Gastrocnemius medialis (tissue), 4 donors: ENCODE measurements at regions not wholly inside any gene's neighbourhood (a gene's known extent, or its start where the extent isn't known, plus 50 kb on each side); places are given as distances from the start of the nearest gene placed in this dataset.

Source experiments
- ATAC-seq, 2 donors: fragments of 150-250 bp; one replicate each; pipeline ENCODE4 v1.9.1; 2016
- DNase-seq, 2 donors: peaks; one replicate each; pipeline ENCODE4 v3.0.0-alpha.2; 2019
- H3K27ac ChIP-seq, 4 donors: fragments of 200-600 bp; sonication (generic); 1 replicate in 1 of 4; 2 replicates in 3 of 4; pipeline ENCODE4 v1.5.1; 2016 to 2018; ENCODE audit warnings: mild to moderate bottlenecking in 2 of 4, moderate library complexity in 1 of 4
- H3K27me3 ChIP-seq, 3 donors: fragments of 200-600 bp; sonication (generic) in 2 of 3; 1 replicate in 1 of 3; 2 replicates in 2 of 3; pipeline versions ENCODE4 v1.5.1 to v1.6.0; 2016 to 2019; ENCODE audit warnings: mild to moderate bottlenecking in 1 of 3, moderate library complexity in 1 of 3
- H3K36me3 ChIP-seq, 2 donors: fragments of 200-600 bp; sonication (generic) in 1 of 2; one replicate each; pipeline ENCODE4 v1.5.1; 2017 to 2018
- H3K4me1 ChIP-seq, 2 donors: fragments of 200-600 bp; sonication (generic) in 1 of 2; one replicate each; pipeline ENCODE4 v1.5.1; 2016 to 2017; ENCODE audit warnings: mild to moderate bottlenecking in 2 of 2
- H3K4me3 ChIP-seq, 4 donors: fragments of 200-600 bp; sonication (generic) in 3 of 4; 1 replicate in 1 of 4; 2 replicates in 3 of 4; pipeline ENCODE4 v1.5.1; 2016 to 2019; ENCODE audit warnings: mild to moderate bottlenecking in 2 of 4
- H3K9me3 ChIP-seq, 3 donors: fragments of 200-600 bp; sonication (generic) in 2 of 3; 1 replicate in 1 of 3; 2 replicates in 2 of 3; pipeline ENCODE4 v1.5.1; 2016 to 2019
- POLR2A ChIP-seq, 2 donors: fragments of 450-650 bp; IDR thresholded peaks; one replicate each; pipeline ENCODE4 v1.6.1; 2017; ENCODE audit warnings: antibody characterized with exemption in 2 of 2, mild to moderate bottlenecking in 2 of 2, moderate library complexity in 2 of 2
- in situ Hi-C, 4 donors: fragments of 200-750 bp; cut with MboI; loops; one replicate each; pipeline versions ENCODE4 v1.15.0 to v1.8.0; 2017; ENCODE audit warnings: low sequenced_read_pairs in 4 of 4
- intact Hi-C: fragments of 100-400 bp; cut with DNase I; formaldehyde crosslinking; loops from one replicate; pipeline ENCODE4 v1.15.1; 2023; ENCODE audit warnings: low total_unique reads
- TF ChIP-seq, protein P1 (sequence below), 5 experiments: fragments of 450-650 bp in 3 of 5; fragments of 200-600 bp in 2 of 5; sonication (generic) in 2 of 5; IDR thresholded peaks in 4 of 5; conservative IDR thresholded peaks in 1 of 5; 1 replicate in 4 of 5; 2 replicates in 1 of 5; pipeline ENCODE4 v1.5.1; 2016 to 2019; ENCODE audit warnings: antibody characterized with exemption in 5 of 5, mild to moderate bottlenecking in 3 of 5, moderate library complexity in 3 of 5

DNA sequence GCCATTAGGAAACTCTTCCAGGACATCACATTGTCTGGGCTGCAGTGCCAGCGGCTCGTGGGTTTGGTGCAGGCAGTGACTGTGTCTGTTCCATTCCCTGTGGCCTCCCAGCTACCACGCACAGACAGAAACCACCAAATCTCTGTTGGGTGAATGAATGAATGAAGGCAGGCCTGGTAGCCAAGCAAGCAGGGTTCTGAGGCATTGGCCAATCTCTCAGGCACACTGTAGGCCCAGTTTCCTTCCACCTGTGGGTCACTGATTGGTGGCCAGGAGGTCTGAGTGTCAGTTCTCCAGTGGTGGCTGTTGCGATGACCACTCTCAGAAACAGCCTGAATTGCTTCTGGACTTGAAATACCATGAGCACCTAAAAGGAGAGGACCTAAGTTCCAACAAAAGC, 59.4 kb upstream of the CTBP2 start:
- no peak for DNase-seq
- Histone ChIP-seq H3K4me1 (no peaks in the 10 kb centered on the region), H3K36me3 (no peaks in the 10 kb centered on the region), H3K9me3 (no peaks in the 10 kb centered on the region), H3K27me3 (no peaks in the 10 kb centered on the region), H3K4me3 (no peak overlapping the region), H3K27ac (no peak overlapping the region)
- in situ Hi-C loops (no loop called here), intact Hi-C loops (no loop called here)
- ATAC-seq = no peak
- TF ChIP-seq, protein P1, sequence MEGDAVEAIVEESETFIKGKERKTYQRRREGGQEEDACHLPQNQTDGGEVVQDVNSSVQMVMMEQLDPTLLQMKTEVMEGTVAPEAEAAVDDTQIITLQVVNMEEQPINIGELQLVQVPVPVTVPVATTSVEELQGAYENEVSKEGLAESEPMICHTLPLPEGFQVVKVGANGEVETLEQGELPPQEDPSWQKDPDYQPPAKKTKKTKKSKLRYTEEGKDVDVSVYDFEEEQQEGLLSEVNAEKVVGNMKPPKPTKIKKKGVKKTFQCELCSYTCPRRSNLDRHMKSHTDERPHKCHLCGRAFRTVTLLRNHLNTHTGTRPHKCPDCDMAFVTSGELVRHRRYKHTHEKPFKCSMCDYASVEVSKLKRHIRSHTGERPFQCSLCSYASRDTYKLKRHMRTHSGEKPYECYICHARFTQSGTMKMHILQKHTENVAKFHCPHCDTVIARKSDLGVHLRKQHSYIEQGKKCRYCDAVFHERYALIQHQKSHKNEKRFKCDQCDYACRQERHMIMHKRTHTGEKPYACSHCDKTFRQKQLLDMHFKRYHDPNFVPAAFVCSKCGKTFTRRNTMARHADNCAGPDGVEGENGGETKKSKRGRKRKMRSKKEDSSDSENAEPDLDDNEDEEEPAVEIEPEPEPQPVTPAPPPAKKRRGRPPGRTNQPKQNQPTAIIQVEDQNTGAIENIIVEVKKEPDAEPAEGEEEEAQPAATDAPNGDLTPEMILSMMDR (IDR thresholded peaks at IDR 0.05 in 4 of 5, conservative IDR thresholded peaks at IDR 0.05 in 1 of 5) = no peak
- no peak for TF ChIP-seq POLR2A (IDR thresholded peaks at IDR 0.05)

DNA sequence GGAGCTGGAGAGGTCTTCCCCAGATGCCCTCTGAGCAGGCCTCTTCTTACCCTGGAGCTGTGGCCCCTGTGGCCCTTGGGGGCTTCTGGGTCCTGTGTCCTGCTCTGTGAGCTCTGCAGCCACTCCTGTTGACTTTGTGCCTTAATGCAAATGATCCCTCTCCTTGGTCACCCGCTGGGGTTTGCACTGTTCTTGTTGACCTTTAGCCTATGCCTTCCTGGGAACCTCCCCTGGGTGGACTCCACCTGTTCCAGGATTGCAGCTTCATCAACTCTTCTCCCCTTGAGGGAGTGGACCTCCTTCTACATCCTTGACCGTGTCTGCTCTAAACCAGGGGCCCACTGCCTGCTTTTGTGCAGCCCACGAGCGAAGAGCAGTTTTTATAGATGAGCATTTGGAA, 58.6 kb upstream of the CTBP2 start:
- ATAC-seq (no peak), DNase-seq (no peak)
- Histone ChIP-seq H3K27me3 (no peaks in the 10 kb centered on the region), H3K4me3 (no peak overlapping the region), H3K27ac (no peak overlapping the region), H3K9me3 (no peaks in the 10 kb centered on the region), H3K36me3 (no peaks in the 10 kb centered on the region), H3K4me1 (no peaks in the 10 kb centered on the region)
- TF ChIP-seq POLR2A (IDR thresholded peaks at IDR 0.05) = no peak
- TF ChIP-seq, protein P1 (IDR thresholded peaks at IDR 0.05 in 4 of 5, conservative IDR thresholded peaks at IDR 0.05 in 1 of 5) = no peak
- intact Hi-C loops (no loop called here), in situ Hi-C loops (no loop called here)

DNA sequence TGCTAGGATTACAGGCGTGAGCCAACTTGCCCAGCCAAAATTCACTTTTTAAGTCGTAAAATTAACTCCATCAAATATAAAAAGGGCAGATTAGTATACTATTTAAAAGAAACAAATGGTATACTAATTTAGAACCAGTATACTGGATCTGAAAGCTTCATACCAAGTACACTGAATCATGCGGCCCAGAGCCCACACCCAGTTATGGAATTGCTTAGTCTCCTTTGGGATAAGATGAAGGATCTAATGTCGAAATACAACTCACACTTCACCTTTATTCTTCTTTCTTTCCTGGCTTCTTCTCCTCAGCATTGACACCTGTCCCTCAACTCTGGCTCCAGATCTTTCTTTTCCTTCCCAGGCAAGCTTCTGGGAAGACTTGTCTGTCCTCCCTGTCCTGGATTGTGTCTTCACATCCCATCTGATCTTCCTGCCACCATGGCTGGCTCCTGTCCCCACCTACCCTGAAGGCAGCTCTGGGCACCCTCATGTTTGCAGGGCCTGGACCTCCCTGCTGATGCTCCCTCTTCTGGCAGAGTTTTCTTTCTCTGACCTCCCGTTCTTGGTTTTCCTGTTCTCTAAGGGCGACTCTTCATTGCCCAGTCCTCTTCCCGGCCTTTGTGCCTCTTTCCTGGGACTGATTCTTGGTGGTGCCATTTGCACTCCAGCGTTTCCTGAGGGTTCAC, 57.8 kb upstream of the CTBP2 start:
- Histone ChIP-seq H3K36me3 (no peaks in the 10 kb centered on the region), H3K27ac (no peak overlapping the region), H3K4me3 (no peak overlapping the region), H3K4me1 (no peaks in the 10 kb centered on the region), H3K9me3 (no peaks in the 10 kb centered on the region), H3K27me3 (no peaks in the 10 kb centered on the region)
- ATAC-seq (no peak), DNase-seq (no peak)
- TF ChIP-seq, protein P1 (IDR thresholded peaks at IDR 0.05 in 4 of 5, conservative IDR thresholded peaks at IDR 0.05 in 1 of 5) = no peak
- TF ChIP-seq POLR2A (IDR thresholded peaks at IDR 0.05) = no peak
- intact Hi-C loops (no loop called here), in situ Hi-C loops (no loop called here)

DNA sequence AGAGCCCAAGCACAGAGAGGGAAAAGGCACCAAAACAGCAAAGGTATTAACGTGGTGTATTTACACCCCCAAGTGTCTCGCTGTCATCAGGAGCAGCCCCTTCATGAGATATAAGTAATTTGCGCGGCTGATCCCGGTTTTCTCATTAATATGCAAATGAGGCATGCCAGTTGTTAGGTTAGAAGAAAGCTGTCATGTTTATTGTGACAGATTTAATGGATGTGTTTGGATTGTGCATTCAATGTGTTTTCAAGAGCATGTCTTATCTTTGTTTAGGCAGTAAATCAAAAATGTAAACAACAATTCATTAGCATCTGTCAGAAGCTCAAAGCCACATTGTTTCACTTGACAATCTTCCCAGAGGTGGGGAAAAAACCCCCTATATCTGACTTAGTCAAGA, 56.5 kb upstream of the CTBP2 start:
- Histone ChIP-seq H3K27ac (no peak overlapping the region), H3K9me3 (no peaks in the 10 kb centered on the region), H3K27me3 (no peaks in the 10 kb centered on the region), H3K36me3 (no peaks in the 10 kb centered on the region), H3K4me1 (no peaks in the 10 kb centered on the region), H3K4me3 (no peak overlapping the region)
- no peak for TF ChIP-seq POLR2A (IDR thresholded peaks at IDR 0.05)
- TF ChIP-seq, protein P1 (IDR thresholded peaks at IDR 0.05 in 4 of 5, conservative IDR thresholded peaks at IDR 0.05 in 1 of 5) = no peak
- DNase-seq = no peak
- in situ Hi-C loops (no loop called here), intact Hi-C loops (no loop called here)
- ATAC-seq = no peak

DNA sequence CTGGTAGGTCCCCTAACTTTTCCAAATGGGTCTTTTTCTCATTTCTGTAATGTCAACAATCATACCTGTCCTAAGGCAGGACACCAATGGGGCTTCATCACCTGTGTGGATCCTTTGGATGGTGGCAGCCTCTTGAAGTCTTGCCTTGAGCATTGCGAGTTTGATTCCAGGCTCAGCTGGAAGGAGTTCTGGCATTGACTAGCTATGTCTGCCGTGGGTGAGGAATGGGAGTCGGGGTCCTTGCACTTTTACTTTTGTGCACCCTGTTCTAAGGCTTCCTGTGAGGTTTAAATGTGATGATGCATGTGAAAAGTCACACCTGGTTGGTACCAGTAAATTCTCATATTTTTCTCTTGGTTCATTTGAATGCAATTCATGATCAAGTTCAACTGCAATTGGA, 55.9 kb upstream of the CTBP2 start:
- in situ Hi-C loops = no loop called here
- H3K27ac ChIP-seq = no peak overlapping the region
- intact Hi-C loops = no loop called here
- no peaks in the 10 kb centered on the region for H3K27me3 ChIP-seq
- TF ChIP-seq, protein P1 (IDR thresholded peaks at IDR 0.05 in 4 of 5, conservative IDR thresholded peaks at IDR 0.05 in 1 of 5) = no peak
- TF ChIP-seq POLR2A (IDR thresholded peaks at IDR 0.05) = no peak
- no peaks in the 10 kb centered on the region for H3K4me1 ChIP-seq
- no peaks in the 10 kb centered on the region for H3K9me3 ChIP-seq
- ATAC-seq = no peak
- H3K4me3 ChIP-seq = no peak overlapping the region
- no peaks in the 10 kb centered on the region for H3K36me3 ChIP-seq
- no peak for DNase-seq
